HS-27A (cell line): ENCODE measurements at regions not wholly inside any gene's neighbourhood (a gene's known extent, or its start where the extent isn't known, plus 50 kb on each side); places are given as distances from the start of the nearest gene placed in this dataset.
"Not testable (repeated sequence)": the region's sequence is repeated elsewhere in the genome, so short reads cannot be mapped to it uniquely, and the experiment has no call there.

Experiments used
- DNase-seq: peaks from one replicate; pipeline ENCODE4 v3.0.0-alpha.2; 2012; ENCODE audit warnings: low read depth, missing footprints

GRCh38 chr3:23144051-23144450, 59.1 kb upstream of the UBE2E2 start:
- not testable (repeated sequence) for DNase-seq

- DNase-seq, result no peak
Measured at GRCh38 chr3:23146163-23146562, 57.0 kb upstream of the UBE2E2 start.

GRCh38 chr3:23152989-23153388, 50.1 kb upstream of the UBE2E2 start:
- no peak for DNase-seq
